ENCODE measurements at regions not wholly inside any gene's neighbourhood (a gene's known extent, or its start where the extent isn't known, plus 50 kb on each side); places are given as distances from the start of the nearest gene placed in this dataset.

DNA sequence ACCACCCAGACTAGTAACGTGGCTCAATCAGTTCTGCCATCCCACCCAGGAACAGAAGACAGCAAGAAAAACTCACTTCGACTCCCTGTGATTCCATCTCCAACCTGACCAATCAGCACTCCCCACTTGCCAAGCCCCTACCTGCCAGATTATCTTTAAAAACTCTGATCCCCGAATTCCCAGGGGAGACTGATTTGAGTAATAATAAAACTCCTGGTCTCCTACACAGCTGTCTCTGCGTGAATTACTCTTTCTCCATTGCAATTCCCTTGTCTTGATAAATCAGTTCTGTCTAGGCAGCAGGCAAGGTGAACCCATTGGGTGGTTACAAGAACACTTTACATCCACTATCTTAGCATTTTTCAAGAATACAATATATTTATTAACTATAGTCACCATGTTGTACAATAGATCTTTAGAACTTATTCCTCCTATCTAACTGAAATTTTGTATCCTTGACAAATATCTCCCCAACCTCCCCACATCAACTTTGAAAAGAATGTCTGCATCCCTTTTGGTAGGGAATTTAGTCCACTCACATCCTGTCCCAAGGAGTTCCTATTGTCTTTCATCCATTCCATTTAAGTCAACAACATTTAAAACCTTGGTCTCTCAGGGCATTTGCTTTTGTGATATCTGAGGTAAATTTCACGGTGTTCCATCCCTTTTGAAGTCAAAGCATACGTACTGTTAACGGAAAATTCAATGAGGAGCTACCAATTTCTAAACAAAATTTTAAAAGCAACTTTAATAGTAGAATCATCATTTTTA is 163.7 kb downstream of the MACC1 start:
- TF ChIP-seq FOS (IDR thresholded peaks at IDR 0.05; ENCODE audit: borderline replicate concordance, insufficient read depth, low read length) (no peak), EZH2 (IDR thresholded peaks at IDR 0.05; ENCODE audit: borderline replicate concordance, low read depth, low read length, severe bottlenecking) (no peak)
- TF ChIP-seq, protein P1, sequence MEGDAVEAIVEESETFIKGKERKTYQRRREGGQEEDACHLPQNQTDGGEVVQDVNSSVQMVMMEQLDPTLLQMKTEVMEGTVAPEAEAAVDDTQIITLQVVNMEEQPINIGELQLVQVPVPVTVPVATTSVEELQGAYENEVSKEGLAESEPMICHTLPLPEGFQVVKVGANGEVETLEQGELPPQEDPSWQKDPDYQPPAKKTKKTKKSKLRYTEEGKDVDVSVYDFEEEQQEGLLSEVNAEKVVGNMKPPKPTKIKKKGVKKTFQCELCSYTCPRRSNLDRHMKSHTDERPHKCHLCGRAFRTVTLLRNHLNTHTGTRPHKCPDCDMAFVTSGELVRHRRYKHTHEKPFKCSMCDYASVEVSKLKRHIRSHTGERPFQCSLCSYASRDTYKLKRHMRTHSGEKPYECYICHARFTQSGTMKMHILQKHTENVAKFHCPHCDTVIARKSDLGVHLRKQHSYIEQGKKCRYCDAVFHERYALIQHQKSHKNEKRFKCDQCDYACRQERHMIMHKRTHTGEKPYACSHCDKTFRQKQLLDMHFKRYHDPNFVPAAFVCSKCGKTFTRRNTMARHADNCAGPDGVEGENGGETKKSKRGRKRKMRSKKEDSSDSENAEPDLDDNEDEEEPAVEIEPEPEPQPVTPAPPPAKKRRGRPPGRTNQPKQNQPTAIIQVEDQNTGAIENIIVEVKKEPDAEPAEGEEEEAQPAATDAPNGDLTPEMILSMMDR (IDR thresholded peaks at IDR 0.05; ENCODE audit: extremely low read depth in 1 of 2, insufficient read depth in 1 of 2, low read depth in 1 of 2, low read length in 2 of 2) = no peak
